Left lobe of liver (tissue), 2 donors: ENCODE measurements at regions not wholly inside any gene's neighbourhood (a gene's known extent, or its start where the extent isn't known, plus 50 kb on each side); places are given as distances from the start of the nearest gene placed in this dataset.
"Not testable (repeated sequence)": the region's sequence is repeated elsewhere in the genome, so short reads cannot be mapped to it uniquely, and the experiment has no call there.

Source experiments
- ATAC-seq: fragments of 200-7000 bp; cut with Tn5 transposase; one replicate; pipeline ENCODE4 v1.9.1; 2020; ENCODE audit warnings: mild to moderate bottlenecking, moderate library complexity
- DNase-seq: peaks from one replicate; pipeline ENCODE4 v3.0.0-alpha.2; 2020; ENCODE audit warnings: low spot score
- donor health status: DM: no; HTN: no; CAD: no; lungs with moderate emphysema.
- donor health status: DM: no; HTN: yes; CAD: no.

- ATAC-seq = no peak
- no peak for DNase-seq
These were observed 52.2 kb upstream of the PRL start for GRCh38 chr6:22349051-22349450.

DNA sequence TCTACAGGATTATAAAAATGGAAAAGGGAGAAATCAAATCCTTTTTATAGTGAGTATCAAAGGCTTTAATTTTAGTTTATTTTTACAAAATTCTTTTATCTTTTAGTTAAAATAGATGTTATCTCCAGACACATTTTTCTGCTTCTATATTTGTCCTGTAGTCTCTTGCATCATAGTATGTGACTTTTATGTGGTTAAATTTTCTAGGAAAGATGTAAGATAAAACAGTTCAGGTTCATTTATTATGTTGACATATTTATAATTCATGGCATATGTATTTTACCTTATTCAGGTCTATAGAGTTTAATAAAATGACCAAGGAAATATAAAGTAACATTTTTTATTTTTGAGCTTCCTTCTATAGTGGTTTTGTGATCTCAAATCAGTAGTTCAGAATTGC is 52.7 kb upstream of the PRL start:
- ATAC-seq (no peak), DNase-seq (no peak)

- no peak for ATAC-seq
These were observed 53.3 kb upstream of the PRL start for GRCh38 chr6:22350109-22350508.

GRCh38 chr6:22353101-22353500 is 56.3 kb upstream of the PRL start:
- no peak for DNase-seq

More at GRCh38 chr6:22350109-22350508, 53.3 kb upstream of the PRL start:
- DNase-seq = no peak

GRCh38 chr6:22356362-22356940 is 59.6 kb upstream of the PRL start:
- ATAC-seq (no peak), DNase-seq (no peak)

More at GRCh38 chr6:22353101-22353500, 56.3 kb upstream of the PRL start:
- ATAC-seq = no peak

GRCh38 chr6:22357724-22358189 is 60.9 kb upstream of the PRL start:
- ATAC-seq (no peak), DNase-seq (no peak)

- ATAC-seq (peak; percentile 83), DNase-seq (peak; percentile 70)
These were observed 64.7 kb upstream of the PRL start for GRCh38 chr6:22361576-22361975.

- no peak for ATAC-seq
- no peak for DNase-seq
These were observed 65.5 kb upstream of the PRL start for GRCh38 chr6:22362361-22362760.

DNA sequence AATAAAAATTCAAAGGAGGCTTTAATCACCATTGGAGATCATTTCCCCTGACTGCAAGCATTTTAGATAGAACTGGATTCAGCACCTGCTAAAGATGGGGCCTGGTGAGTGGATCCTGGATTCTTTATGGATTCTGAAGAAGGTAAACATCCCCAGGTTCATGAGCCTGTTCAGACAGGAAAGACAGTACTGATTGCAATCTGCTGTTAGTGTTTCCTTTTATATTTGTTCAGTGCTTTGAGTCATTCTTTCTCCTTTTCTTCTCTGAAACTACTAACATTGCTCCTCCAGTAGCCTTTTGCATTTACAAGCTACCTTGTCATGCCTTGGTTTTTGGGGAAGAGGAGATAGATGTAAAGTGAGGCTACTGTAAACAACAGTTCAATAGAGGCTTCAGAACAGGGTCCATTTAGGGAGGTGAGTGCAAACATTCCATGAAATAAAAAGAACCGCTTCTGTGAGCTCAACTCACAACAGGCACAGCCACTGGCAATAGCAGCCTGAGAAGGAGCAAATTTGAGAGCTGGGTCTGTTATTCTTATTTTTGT is 66.4 kb upstream of the PRL start:
- DNase-seq = no peak
- no peak for ATAC-seq

DNA sequence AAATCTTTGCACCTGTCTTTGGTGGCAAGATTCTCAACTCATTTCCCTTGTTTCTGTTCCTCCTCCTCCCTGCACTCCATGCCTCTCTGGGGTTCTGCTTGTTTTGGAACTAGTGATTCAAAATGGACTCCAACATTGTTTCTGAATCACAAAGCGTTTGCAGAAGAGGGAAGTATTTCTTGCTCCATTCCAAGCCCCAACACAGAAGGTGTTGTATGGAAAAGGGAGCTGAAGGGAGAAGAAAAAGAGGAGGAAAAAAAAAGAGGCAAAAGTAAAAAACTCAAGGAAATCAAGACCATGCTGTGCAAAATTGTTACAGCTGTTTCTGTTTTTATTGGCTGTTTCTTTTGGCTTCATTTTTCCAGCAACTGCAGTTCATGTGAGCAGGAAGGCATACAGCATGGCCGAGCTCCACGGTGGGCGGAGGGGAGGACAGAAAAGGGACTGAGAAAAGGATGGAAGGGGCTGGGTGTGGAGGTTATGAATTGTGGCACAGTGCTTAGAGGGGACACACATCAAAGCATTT is 66.9 kb upstream of the PRL start:
- ATAC-seq = no peak

GRCh38 chr6:22364306-22364705 is 67.5 kb upstream of the PRL start:
- no peak for ATAC-seq
- DNase-seq = no peak

More for the DNA sequence above, 66.9 kb upstream of the PRL start:
- no peak for DNase-seq

DNA sequence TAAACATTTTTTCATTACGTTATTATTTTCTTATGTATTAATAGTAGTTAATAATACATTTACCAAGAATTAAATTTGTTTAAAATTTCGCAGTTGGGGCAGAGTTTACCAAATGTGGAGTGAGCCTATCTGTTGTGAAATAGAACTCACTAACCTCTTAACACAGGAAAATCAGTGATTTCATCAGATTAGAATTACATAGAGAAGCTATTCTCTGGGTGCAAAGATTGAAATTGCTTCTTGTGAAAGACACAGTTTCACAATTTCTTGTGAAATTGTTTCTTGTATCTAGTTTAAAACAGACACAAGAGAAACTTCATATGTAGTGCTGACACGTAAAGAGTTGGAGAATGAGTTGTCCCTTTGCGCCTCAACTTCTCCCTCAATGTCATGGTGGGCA is 69.4 kb upstream of the PRL start:
- ATAC-seq (peak; percentile 65), DNase-seq (no peak)

DNA sequence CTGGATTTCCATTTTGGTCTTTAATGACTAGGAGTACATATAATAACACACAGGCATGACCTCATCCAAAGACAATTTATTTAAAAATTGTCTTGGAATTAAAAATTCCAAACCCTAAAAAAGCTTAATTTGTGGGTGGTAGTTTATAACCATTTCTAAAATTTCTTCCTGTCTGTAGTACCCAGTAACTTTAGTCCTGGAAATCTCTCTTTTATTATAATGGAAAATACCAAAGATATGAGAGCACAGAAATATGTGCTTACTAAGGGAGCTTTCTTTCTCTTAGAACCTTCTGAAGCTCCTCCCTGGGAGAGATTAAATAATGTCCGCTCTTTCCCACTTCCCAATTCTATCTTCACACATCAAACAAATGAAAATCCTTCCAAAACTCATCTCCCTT is 70.5 kb upstream of the PRL start:
- DNase-seq = no peak
- no peak for ATAC-seq

DNA sequence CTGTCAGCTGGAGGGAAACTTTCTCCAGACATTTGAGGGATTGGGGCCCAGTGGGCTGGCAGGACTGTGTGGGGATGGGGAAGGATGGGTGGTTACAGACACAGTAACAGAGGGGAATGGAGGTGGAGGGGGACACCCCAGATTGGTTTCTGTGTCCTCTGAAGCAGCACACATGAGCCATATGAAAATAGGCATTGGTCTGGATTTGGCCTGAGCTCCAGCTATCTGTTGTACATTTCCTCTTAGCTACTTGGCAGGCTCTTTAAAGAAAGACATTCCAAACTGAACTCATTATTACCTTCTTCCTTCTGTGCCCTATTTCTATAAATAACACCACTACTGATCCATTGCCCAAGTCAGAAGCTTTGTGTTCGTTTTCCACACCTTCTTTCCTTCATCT is 72.0 kb upstream of the PRL start:
- DNase-seq = no peak
- ATAC-seq = no peak

- ATAC-seq = no peak
- no peak for DNase-seq
These were observed 76.1 kb upstream of the PRL start for GRCh38 chr6:22372922-22373321.

- not testable (repeated sequence) for DNase-seq, ATAC-seq
These were observed 78.1 kb upstream of the PRL start for GRCh38 chr6:22374950-22375349.

DNA sequence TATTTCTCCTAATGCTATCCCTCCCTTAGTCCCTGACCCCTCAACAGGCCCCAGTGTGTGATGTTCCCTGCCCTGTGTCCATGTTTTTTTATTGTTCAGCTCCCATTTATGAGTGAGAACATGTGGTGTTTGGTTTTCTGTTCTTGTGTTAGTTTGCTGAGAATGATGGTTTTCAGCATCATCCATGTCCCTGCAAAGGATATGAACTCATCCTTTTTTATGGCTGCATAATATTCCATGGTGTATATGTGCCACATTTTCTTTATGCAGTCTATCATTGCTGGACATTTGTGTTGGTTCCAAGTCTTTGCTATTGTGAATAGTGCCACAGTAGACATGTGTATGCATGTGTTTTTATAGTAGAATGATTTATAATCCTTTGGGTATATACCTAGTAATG is 79.5 kb upstream of the PRL start:
- not testable (repeated sequence) for ATAC-seq, DNase-seq

DNA sequence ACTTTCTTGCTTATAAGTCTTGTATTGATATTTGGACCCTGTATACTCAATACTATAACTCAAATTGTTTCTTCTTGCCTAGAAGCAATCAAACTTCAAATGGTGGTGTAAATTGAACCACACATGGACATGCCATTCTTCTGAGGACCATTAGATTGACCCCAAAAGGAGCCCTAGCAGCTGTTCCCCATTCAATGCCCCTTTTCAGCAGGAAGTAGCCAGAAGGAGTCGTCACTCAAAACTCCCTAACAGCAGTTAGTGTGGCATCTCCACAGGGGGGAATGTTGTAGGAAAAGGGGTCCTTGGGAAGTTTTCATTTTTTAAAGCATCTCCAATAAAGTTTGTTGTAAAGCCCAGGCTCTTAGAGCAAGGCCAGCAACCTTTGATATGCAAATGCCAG is 81.7 kb upstream of the PRL start:
- not testable (repeated sequence) for DNase-seq, ATAC-seq

DNA sequence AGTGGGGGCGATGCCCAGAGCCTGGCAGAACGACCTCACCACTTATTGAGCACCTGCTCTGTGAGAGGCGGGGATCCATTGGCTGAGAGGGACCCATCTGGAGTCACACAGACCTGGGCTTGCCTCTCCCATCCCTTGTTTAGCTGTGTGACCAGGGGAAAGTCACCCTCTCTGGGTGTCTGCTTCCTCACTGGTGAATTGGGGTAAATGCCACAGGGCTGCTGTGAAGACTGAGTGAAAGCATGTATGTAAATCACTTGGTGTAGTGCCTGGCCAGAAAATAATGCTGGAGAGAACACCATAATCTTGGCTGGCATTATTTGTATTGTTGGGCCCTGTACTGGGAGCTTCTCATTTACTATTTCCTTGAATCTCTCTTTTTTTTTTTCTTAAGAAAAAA is 83.4 kb upstream of the PRL start:
- no peak for DNase-seq
- ATAC-seq = no peak

GRCh38 chr6:22381845-22382544 is 85.2 kb upstream of the PRL start:
- DNase-seq = no peak
- ATAC-seq = no peak

DNA sequence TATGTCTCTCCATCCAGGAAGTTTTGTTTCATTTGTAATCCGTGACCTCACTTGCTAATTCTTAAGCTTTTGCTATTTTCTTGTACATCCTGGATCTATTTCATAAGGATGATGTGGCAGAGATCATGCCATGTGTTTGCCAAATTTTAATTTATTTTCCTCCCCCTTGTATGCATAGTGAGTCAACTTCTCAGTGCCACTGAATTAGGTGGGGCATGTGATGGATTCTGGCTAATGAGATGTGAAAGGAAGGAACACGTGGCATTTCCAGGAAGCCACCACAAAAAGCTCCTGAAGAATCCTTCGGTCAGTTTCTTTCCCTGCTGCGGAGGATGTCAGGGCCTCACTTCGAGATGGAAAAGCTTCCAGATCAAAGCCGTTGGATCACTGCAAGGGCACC is 86.2 kb upstream of the PRL start:
- ATAC-seq (no peak), DNase-seq (no peak)

DNA sequence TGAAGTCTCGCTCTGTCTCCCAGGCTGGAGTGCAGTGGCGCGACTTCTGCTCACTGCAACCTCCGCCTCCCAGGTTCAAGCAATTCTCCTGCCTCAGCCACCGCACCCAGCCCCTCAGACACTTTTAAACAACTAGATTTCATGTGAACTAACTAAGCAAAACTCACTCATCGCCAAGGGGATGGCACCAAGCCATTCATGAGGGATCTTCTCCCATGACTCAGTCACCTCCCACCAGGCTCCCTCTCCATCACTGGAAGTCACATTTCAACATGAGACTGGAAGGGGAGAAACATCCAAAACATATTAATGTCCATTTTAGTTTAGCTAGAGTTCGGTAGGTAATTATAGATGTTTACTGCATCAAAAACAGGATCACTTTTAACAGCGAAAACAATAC is 95.9 kb upstream of the PRL start:
- DNase-seq (no peak), ATAC-seq (no peak)
